ENCODE measurements at regions not wholly inside any gene's neighbourhood (a gene's known extent, or its start where the extent isn't known, plus 50 kb on each side); places are given as distances from the start of the nearest gene placed in this dataset.
"Not testable (repeated sequence)": the region's sequence is repeated elsewhere in the genome, so short reads cannot be mapped to it uniquely, and the experiment has no call there.

GRCh38 chr20:12211361-12211760 is 293.7 kb downstream of the BTBD3 start:
- no peak for DNase-seq (ENCODE audit: low read depth in 1 of 2, low spot score in 1 of 2)

GRCh38 chr20:12217382-12217781 is 299.7 kb downstream of the BTBD3 start:
- no peak for DNase-seq (ENCODE audit: low read depth in 1 of 2, low spot score in 1 of 2)
- in situ Hi-C loops (cut with HindIII; ENCODE audit: low pct_unique_long_range_greater_than_20kb, low sequenced_read_pairs): no loop called here
- TF ChIP-seq JUND (IDR thresholded peaks at IDR 0.05; ENCODE audit: low read depth): no peak

More at GRCh38 chr20:12211361-12211760, 293.7 kb downstream of the BTBD3 start:
- in situ Hi-C loops (cut with HindIII; ENCODE audit: low pct_unique_long_range_greater_than_20kb, low sequenced_read_pairs): no loop called here
- TF ChIP-seq JUND (IDR thresholded peaks at IDR 0.05; ENCODE audit: low read depth): no peak

- no peak for DNase-seq (ENCODE audit: low read depth in 1 of 2, low spot score in 1 of 2)
- TF ChIP-seq JUND (IDR thresholded peaks at IDR 0.05; ENCODE audit: low read depth): no peak
- in situ Hi-C loops (cut with HindIII; ENCODE audit: low pct_unique_long_range_greater_than_20kb, low sequenced_read_pairs): no loop called here
Measured at GRCh38 chr20:12219798-12220197, 302.1 kb downstream of the BTBD3 start.

GRCh38 chr20:12223057-12223456 is 305.4 kb downstream of the BTBD3 start:
- in situ Hi-C loops (cut with HindIII; ENCODE audit: low pct_unique_long_range_greater_than_20kb, low sequenced_read_pairs): no loop called here
- no peak for TF ChIP-seq JUND (IDR thresholded peaks at IDR 0.05; ENCODE audit: low read depth)

GRCh38 chr20:12225898-12226297 is 308.2 kb downstream of the BTBD3 start:
- DNase-seq (ENCODE audit: low read depth in 1 of 2, low spot score in 1 of 2): no peak
- no peak for TF ChIP-seq JUND (IDR thresholded peaks at IDR 0.05; ENCODE audit: low read depth)
- in situ Hi-C loops (cut with HindIII; ENCODE audit: low pct_unique_long_range_greater_than_20kb, low sequenced_read_pairs): no loop called here

More at GRCh38 chr20:12223057-12223456, 305.4 kb downstream of the BTBD3 start:
- DNase-seq (ENCODE audit: low read depth in 1 of 2, low spot score in 1 of 2): no peak

- TF ChIP-seq JUND (IDR thresholded peaks at IDR 0.05; ENCODE audit: low read depth): no peak
- DNase-seq (ENCODE audit: low read depth in 1 of 2, low spot score in 1 of 2): no peak
- in situ Hi-C loops (cut with HindIII; ENCODE audit: low pct_unique_long_range_greater_than_20kb, low sequenced_read_pairs): no loop called here
Measured at GRCh38 chr20:12229891-12230290, 312.2 kb downstream of the BTBD3 start.

GRCh38 chr20:12237772-12238171 is 320.1 kb downstream of the BTBD3 start:
- no peak for TF ChIP-seq JUND (IDR thresholded peaks at IDR 0.05; ENCODE audit: low read depth)
- no peak for DNase-seq (ENCODE audit: low read depth in 1 of 2, low spot score in 1 of 2)
- in situ Hi-C loops (cut with HindIII; ENCODE audit: low pct_unique_long_range_greater_than_20kb, low sequenced_read_pairs): no loop called here

- TF ChIP-seq JUND (IDR thresholded peaks at IDR 0.05; ENCODE audit: low read depth): no peak
- DNase-seq (ENCODE audit: low read depth in 1 of 2, low spot score in 1 of 2): no peak
- in situ Hi-C loops (cut with HindIII; ENCODE audit: low pct_unique_long_range_greater_than_20kb, low sequenced_read_pairs): no loop called here
Measured at GRCh38 chr20:12241065-12241464, 323.4 kb downstream of the BTBD3 start.

GRCh38 chr20:12243327-12243726 is 325.6 kb downstream of the BTBD3 start:
- TF ChIP-seq JUND (IDR thresholded peaks at IDR 0.05; ENCODE audit: low read depth): no peak
- DNase-seq (ENCODE audit: low read depth in 1 of 2, low spot score in 1 of 2): no peak
- in situ Hi-C loops (cut with HindIII; ENCODE audit: low pct_unique_long_range_greater_than_20kb, low sequenced_read_pairs): no loop called here

- TF ChIP-seq JUND (IDR thresholded peaks at IDR 0.05; ENCODE audit: low read depth): no peak
- in situ Hi-C loops (cut with HindIII; ENCODE audit: low pct_unique_long_range_greater_than_20kb, low sequenced_read_pairs): no loop called here
- DNase-seq (ENCODE audit: low read depth in 1 of 2, low spot score in 1 of 2): no peak
Measured at GRCh38 chr20:12248481-12248880, 330.8 kb downstream of the BTBD3 start.

- DNase-seq (ENCODE audit: low read depth in 1 of 2, low spot score in 1 of 2); in situ Hi-C loops (cut with HindIII; ENCODE audit: low pct_unique_long_range_greater_than_20kb, low sequenced_read_pairs): not testable (repeated sequence)
Measured at GRCh38 chr20:12250661-12251060, 333.0 kb downstream of the BTBD3 start.

- in situ Hi-C loops (cut with HindIII; ENCODE audit: low pct_unique_long_range_greater_than_20kb, low sequenced_read_pairs): no loop called here
- no peak for TF ChIP-seq JUND (IDR thresholded peaks at IDR 0.05; ENCODE audit: low read depth)
- DNase-seq (ENCODE audit: low read depth in 1 of 2, low spot score in 1 of 2): no peak
Measured at GRCh38 chr20:12252793-12253192, 335.1 kb downstream of the BTBD3 start.

- in situ Hi-C loops (cut with HindIII; ENCODE audit: low pct_unique_long_range_greater_than_20kb, low sequenced_read_pairs): no loop called here
- no peak for TF ChIP-seq JUND (IDR thresholded peaks at IDR 0.05; ENCODE audit: low read depth)
- DNase-seq (ENCODE audit: low read depth in 1 of 2, low spot score in 1 of 2): no peak
Measured at GRCh38 chr20:12255461-12255970, 337.8 kb downstream of the BTBD3 start.

- DNase-seq (ENCODE audit: low read depth in 1 of 2, low spot score in 1 of 2): no peak
- TF ChIP-seq JUND (IDR thresholded peaks at IDR 0.05; ENCODE audit: low read depth): no peak
- in situ Hi-C loops (cut with HindIII; ENCODE audit: low pct_unique_long_range_greater_than_20kb, low sequenced_read_pairs): no loop called here
Measured at GRCh38 chr20:12256806-12257205, 339.1 kb downstream of the BTBD3 start.
